SIG-M5 treated with dmso at 0.1 percent for 504 hours (cell line): ENCODE measurements at regions not wholly inside any gene's neighbourhood (a gene's known extent, or its start where the extent isn't known, plus 50 kb on each side); places are given as distances from the start of the nearest gene placed in this dataset.

Experiments
- DNase-seq: peaks from one replicate; lab custom pipeline; 2025; ENCODE audit not compliant: unreplicated experiment; lab: John Stamatoyannopoulos, UW

DNA sequence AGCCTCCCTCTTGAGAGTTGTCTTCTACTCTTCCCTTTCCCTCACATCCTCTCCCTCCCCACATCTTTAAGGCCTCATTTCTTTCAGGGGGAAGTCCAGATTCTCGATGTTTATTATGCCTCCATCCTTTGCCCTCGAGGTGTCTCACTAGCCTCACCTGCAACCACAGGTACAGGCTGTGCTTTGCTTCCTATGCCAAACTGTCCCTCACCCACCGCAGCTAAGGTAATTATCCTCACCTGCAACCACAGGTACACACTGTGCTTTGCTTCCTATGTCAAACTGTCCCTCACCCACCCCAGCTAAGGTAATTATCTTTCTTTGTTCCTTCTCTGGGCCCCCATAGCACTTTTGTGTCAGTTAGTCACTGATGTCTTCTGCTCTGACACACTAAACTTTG is 328.1 kb upstream of the SNX7 start:
- no peak for DNase-seq

DNA sequence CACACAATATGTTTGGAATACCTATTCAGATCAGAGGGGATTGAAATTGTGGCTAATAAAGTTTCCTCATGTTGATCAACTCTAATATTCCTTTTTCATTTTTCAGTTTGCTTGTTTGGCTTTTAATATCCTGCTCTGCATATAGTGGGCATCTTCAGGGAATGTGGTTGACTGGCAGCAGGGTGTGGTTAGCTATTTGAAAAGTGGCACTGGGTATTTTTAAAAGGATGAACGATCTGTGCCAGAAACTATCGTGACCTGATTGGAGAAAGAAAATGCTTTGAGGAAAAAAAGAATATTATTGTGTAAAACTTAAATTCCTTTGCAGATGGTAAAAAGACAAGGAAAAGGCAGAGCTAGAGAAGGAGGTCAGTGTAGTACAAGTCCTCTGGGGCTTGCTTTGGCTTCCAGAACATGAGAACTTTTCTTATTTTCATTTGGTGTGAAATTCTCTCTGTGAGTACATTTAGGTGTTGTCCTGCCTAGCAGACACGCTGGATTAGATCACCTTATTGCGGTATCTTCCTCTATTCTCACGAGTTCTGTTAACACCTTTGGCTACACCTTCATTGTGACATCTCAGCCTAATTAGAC is 329.7 kb upstream of the SNX7 start:
- no peak for DNase-seq

DNA sequence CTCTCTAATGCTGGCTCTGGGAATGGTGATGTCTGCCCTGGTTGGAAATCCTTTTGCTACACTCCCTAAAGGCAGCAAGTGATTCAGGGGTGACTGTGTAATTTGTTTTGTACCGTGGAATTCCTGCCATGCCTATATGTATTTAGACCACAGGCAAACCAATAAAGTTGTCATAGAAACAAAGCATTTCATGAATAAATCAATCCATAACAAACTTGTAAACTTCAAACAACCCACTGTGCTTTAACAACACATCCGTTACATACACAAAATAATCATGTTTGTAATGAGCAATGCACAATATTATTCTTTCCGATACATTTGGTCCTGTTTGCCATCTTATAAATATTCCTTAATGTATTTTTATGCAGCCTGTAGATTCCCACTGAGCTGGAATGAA is 330.3 kb upstream of the SNX7 start:
- no peak for DNase-seq

DNA sequence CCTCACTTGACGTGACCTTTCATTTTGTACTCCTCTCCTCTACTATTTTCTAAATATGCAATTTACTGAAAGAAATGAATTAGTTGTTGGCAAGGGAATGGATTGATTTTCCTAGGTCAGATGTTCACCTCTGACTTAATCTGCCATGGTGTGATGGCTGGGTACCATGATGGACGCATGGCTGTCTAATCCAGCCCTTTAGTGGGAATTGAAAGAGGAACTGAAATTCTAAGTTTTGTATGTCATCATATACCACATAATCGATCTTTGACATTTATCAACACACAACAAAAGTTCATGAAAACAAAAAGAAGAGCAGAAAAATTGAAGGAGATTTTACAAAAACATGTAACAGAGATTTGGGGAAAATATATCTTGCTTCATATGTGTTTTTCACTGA is 331.3 kb upstream of the SNX7 start:
- peak; percentile 11 for DNase-seq

DNA sequence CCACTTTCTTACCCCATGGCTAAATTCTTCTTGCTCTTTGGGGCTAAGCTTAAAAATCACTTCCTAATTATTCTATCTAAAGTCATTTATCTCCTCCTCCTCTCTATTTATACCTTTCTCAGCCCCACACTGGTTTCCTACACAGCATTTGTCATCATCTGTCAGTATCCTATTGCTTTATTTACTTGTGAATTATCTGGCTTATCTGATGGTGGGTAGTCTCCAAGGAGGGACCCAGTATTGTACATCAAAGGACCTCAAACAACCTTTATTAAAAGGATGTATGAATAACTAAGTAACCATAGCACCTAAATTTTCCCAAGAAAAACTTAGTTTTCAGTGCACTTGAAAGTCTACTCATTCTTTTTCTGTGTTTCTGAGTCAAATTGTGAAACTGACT is 332.7 kb upstream of the SNX7 start:
- no peak for DNase-seq

DNA sequence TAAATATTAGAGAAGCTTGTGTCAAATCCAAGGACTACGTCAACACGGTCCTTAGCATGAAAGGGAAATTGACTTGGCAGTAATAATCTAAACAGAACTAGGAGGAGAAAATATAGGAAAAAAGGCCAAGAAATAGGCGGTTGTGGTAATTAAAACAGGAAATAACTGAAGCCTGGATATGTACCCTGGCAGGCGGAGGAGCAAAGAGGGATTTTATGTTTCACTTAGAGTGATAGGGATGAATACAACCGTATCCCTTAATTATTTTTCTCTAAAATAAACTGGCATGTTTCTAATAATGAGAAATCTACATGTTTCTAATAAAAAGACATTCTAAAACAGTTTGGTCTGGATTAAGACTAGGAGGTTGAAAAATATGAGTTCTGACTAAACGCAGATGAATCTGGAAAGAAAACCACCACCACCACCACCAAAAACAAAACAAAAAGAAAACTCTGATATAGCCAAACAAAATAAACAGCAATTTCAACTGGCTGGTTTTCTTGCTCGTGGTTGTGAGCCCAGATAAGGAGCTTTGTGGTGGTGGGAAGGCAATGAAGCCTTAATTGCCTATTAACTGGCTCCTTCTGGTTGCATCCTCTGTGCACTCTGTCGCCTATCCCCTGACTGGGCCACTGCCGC is 334.2 kb upstream of the SNX7 start:
- no peak for DNase-seq

DNA sequence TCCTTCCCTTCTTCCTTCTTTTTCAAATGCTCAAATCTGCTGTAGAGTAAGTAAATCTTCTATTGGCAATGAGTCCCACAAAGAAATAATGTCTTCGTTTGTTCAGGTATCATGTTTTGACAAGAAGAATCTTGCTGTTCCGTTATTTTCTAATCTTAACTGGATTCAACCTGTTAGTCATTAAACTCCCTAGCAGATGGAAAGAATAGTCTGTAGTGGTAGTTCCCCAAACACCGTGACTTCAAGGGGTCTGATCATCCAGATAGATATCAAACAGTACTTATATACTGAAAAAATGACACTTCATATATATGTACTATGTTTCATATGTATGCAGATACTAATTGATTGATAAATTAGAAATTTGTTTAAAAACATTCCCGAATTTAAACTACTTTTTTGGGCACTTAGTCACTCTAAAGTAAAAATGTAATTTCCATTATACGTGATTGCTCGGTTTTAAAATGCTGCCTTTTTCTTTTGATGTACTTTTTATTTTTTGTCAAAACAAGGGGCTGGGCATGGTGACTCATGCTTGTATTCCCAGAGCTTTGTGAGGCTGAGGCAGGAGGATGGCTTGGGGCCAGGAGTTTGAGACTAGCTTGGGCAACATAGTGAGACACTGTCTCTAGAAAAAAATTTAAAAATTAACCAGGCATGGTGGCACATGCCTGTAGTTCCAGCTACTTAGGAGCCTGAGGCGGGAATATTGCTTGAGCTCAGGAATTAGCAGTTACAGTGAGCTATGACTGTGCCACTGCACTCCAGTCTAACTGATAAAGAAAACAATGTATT is 335.7 kb upstream of the SNX7 start:
- DNase-seq = no peak

DNA sequence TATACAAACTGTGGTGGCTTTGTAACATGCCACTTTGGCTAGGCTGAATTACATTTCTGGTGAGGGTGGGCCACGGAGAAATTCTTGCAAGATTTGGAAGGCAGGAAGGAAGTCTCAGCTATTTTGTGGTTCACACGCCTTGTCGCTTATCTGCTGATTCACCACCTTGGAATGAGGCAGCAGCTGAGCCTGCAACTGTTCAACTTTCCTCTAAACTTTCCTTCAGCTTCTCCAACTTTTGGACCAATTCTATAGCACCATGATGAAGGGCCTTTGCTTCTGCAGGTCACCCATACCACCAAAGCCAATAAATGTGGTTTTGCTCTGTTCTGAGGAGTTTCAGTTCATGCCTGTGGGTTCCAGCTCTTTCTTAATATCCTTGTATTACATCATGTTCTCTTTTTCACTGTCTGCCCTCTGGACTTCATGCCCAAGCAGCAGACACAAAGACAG is 337.6 kb upstream of the SNX7 start:
- DNase-seq = peak; percentile 96

DNA sequence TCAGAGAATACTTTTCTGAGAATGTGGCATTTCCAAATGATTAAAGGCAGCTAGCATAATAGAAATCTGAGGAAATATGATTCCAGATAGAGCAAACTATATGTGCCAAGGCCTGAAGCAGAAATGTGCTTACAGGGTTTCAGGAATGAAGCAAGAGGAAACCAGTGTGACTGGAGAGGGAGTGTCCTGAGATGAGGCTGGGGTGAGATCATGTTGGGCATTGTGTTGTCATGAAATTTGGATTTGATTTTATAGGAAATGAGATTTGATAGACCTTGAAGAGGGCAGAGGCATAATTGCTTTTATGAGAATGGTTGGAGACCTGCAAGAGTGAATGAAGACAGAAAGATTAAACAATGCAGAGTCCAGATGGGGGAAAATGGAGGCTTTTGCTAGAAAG is 338.1 kb upstream of the SNX7 start:
- peak; percentile 62 for DNase-seq

DNA sequence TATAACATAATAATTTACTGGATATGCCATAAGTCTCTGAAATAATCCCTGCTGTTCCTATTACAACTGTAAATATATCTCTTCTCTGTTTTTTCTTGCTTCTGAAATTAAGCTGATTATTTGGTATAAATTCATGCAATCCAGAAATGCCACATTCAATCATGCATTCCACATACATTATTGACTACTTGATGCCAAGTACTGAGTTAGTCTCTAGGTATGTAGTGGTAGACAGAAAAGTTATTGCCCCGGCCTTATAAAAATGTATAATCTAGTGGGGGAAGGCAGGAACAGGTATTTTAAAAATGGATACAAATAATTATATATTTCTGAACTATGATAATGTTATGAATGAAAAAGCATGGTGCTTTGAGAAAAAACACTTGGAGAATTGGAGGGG is 338.6 kb upstream of the SNX7 start:
- no peak for DNase-seq

DNA sequence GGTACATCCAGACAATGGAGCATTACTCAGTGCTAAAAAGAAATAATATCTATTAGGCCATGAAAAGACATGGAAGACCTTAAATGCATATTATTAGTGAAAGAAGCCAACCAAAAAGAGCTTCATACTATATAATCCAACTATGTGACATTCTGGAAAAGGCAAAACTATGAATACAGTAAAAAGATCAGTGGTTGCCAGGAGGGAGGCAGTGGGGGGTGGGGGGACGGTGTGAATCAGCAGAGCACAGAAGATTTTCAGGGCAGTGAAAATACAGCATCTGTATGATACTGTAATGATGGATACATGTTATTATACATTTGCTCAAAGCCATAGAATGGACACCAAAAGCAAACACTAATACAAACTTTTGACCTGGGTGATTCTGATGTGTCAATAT is 339.4 kb upstream of the SNX7 start:
- DNase-seq = no peak

DNA sequence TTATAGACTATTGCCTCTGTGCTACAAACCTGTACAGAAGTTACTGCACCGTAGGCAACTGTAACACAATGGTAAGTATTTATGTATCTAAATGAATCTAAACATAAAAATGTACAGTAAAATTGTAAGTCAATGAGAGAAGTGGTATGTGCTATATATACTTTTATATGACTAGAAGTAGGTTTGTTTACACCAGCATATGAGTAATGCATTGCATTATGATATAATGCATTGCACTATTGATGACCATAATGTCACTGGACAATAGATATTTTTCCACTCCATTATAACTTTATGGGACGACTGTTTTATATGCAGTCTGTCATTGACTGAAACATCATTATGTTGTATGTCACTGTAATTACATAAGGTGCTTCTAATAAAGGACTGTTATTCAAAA is 340.3 kb upstream of the SNX7 start:
- no peak for DNase-seq

DNA sequence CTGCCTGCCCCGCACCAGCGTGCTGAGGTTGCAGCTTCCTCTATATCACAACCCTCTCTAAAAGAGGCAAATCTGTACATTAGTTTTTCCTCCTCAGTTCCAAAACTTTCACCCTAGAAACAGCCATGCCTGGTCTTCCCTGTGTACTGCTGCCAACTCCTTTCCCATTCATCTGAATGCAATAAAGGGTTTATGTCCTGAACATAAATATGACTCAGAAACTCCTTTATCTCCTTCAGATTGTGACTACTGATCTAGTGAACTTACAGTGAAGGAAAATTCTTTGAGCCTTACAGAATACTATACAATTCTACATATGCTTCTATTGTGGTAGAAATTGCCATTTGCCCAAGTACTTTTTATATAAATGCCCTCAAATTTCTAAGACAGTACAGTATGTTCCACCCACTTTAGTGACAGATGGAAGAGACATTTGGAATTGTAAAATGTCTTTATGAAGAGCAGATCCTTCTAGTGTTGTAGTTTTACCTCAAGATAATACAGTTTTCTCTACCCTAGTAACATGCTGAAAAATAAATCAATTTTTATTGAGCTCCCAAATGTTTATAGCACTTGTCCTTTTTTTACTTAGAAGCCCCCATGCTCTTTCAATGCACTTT is 345.1 kb upstream of the SNX7 start:
- no peak for DNase-seq

DNA sequence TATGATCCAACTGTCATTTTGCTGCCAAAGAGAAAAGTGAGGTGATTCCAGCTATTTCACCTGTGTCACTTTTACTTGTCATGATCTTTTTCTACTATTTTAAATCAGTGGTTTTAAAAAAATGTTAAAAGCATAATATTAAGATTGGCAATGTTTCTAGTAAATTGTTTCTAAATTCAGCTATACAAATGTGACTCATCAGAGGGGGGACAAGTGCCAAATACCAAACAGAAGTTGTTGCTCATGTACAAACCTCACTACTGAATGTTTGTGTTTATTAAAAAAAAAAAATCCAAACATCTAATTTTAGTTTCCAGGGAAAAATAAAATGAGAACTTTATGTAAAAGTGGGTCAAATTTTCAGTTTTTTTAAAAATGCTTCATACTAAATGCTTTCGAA is 346.2 kb upstream of the SNX7 start:
- no peak for DNase-seq

DNA sequence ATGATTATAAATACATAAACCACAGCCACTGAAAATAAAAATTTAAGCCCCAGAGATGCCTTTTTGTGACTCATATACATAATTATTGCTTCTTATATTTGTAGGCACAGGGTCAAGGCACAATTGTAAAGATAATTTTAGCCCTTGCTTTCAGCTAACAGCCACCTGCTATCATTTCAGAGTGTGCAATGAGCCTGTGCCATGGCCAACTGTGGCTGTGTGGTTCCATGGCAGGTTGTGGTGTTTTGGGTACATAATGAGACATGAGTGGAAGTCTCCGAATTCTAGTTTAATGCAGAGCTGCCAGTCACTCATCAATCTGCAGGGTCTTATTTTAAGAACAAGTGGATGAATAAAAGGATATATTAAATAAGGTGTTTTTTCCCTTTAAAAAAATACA is 346.9 kb upstream of the SNX7 start:
- DNase-seq = no peak

DNA sequence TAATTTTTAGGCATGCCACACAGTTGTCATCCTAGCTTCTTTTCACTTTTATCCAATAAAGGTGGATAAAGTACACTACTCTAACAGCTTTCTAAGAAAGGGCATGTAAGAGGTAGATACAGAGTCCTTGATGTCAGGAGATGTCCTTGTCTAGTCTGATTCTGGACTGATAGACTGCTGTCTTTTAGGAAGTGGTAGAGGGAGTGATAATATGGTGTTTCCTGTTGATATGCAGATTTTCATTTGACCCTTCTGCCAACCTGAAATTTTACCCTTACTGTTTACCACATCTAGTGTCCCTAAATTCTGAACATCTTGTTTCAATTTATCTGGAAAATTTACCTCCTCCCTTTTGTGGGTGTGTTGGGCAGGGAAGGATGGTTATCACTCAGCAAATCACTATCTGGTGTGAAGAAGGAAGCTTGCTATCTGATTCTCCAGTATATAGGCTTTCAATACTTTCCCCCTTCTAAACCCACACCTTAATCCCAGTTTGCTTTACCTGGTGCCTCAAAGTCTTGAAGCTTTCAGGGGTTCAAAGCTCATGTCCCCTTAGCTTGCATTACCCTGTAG is 354.9 kb upstream of the SNX7 start:
- DNase-seq = no peak

DNA sequence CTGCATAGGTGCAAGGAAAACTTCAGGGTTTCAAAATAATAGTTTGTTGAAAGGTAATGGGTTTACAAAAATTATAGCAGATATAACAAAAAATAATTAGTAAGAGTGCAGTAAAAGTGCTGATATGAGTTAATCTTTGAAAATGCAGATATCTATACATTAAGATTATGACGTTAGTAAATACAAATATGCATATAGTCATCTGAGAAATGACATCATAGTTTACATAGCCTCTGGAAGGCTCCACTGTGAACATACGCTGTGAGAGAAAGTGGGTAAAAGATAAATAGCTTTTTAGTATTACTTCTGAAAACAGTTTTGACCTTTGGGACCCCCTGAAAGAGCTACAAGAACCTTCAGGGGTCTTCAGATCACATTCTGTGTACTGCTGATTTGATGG is 356.2 kb upstream of the SNX7 start:
- DNase-seq = no peak

DNA sequence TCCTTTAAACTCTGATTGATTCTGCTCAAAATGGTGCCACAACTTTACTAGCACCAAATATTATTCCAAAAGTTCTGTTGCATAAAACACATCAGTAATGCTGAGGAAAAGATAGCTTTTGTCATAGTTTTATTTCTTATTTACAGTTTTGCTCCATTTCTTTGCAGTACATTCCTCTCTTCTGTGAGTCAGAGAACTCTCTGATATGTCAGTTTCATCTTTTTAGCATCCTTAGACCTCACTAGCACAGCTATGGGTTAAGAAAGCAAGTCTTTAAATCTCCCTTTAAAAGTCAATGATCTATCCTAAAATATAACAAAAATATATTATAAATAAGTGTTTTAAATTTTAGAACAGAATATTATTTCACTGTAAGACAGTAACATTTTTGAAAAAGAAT is 356.6 kb upstream of the SNX7 start:
- DNase-seq = no peak

DNA sequence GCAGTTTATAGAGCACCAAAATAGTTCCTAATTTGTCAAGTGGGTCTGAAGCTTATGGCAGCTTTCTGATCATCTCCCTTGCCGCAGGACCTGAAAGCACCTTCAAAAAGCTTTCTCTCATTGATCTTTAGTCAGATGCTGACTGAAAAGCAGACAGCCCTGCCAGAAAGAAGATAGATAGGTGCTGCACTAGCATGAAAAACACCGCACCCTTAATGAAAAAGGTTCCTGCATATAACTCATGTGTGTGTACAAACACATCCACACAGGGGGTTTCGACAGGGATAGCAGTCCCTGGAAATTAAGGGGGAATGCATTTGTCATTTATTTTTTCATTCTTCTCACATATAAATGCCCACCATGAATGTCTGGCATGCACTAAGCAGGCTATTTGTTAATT is 361.7 kb upstream of the SNX7 start:
- no peak for DNase-seq

DNA sequence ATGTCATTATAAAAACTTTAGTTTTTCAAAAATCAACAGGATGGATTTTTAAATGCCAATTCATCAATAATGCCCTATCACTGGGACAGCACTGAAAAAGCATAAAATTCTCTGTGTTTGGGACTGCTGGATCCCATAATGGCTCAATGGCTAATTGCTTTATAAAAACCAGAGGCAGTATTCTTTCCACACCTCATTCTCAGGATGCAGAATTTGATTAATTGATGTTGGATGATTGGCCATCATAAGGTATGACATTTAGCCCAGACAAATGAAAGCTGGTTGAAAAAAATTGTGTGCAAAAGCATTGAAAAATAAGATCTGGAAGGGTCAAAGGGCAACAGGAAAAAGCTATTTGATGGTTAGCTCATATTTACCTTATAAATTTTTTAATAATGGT is 362.2 kb upstream of the SNX7 start:
- no peak for DNase-seq

DNA sequence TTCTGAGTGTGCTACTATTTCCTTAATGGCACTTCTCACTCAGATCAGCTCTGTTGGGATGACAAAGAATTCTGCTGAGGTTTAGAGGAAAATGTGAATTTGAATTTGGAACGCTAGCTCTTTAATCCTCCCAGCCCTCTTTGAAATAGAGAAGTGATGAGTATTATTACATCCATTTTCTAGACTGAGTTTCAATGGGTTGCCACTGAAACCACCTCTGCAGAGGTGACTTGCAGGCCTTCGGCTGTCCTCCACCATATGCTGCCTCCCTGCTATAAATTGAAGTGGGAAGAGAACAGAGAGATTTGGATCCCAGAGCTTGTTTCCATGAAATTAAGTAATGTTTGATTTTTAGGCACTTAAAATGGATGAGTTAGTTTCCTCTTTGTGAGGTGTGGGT is 363.2 kb upstream of the SNX7 start:
- no peak for DNase-seq

DNA sequence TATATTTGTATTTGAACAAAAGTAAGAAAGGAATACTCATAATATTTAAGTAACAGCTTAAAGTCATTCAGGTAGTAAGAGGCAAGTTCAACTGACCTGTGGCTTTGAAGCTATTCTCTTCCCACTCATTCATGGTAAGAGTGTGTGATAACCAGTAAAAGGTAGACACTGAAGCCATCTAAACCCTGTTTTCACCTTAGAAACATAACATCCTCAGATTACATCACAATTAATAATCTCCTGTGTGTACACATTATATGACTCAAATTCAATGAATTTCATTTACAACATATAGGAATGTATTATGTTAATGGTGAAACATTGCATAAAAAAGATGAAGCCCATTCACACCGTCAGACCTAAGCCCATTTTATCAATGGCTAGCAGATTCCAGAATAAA is 364.8 kb upstream of the SNX7 start:
- DNase-seq = no peak
